ENCODE measurements at regions not wholly inside any gene's neighbourhood (a gene's known extent, or its start where the extent isn't known, plus 50 kb on each side); places are given as distances from the start of the nearest gene placed in this dataset.
A peak's percentile ranks its signal among the peaks of the same experiment; 100 is the strongest.

DNA sequence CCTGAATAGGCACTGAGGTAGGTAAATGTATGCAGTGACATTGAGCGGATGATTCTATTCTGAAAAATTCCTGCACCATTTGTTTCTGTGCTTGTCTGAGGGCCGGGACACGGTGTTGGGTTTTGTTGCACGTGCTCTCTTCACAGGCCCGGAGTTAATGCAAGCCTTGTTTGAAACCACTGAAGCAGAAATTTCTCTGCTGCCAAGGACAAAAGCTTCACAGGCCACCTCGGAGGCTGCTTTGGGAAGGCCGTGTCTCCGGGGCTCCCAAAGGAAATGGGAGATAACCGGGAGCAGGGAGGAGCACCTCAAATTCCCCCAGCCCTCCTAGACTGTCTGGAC, 179.4 kb downstream of the OPA1 start:
- TF ChIP-seq, protein P1, sequence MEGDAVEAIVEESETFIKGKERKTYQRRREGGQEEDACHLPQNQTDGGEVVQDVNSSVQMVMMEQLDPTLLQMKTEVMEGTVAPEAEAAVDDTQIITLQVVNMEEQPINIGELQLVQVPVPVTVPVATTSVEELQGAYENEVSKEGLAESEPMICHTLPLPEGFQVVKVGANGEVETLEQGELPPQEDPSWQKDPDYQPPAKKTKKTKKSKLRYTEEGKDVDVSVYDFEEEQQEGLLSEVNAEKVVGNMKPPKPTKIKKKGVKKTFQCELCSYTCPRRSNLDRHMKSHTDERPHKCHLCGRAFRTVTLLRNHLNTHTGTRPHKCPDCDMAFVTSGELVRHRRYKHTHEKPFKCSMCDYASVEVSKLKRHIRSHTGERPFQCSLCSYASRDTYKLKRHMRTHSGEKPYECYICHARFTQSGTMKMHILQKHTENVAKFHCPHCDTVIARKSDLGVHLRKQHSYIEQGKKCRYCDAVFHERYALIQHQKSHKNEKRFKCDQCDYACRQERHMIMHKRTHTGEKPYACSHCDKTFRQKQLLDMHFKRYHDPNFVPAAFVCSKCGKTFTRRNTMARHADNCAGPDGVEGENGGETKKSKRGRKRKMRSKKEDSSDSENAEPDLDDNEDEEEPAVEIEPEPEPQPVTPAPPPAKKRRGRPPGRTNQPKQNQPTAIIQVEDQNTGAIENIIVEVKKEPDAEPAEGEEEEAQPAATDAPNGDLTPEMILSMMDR (IDR thresholded peaks at IDR 0.05): no peak
- no peak overlapping the region for H3K4me3 Mint-ChIP-seq
- H3K36me3 Mint-ChIP-seq (ENCODE audit: low read depth): no peaks in the 10 kb centered on the region
- H3K4me1 Mint-ChIP-seq: peaks cover 79% of the 10 kb centered on the region
- H3K27me3 Mint-ChIP-seq (ENCODE audit: low read depth, poor library complexity): peaks cover 6% of the 10 kb centered on the region
- no peak for DNase-seq
- H3K9me3 Mint-ChIP-seq: peaks cover 19% of the 10 kb centered on the region
- peak overlapping the region; percentile 96 for H3K27ac Mint-ChIP-seq

DNA sequence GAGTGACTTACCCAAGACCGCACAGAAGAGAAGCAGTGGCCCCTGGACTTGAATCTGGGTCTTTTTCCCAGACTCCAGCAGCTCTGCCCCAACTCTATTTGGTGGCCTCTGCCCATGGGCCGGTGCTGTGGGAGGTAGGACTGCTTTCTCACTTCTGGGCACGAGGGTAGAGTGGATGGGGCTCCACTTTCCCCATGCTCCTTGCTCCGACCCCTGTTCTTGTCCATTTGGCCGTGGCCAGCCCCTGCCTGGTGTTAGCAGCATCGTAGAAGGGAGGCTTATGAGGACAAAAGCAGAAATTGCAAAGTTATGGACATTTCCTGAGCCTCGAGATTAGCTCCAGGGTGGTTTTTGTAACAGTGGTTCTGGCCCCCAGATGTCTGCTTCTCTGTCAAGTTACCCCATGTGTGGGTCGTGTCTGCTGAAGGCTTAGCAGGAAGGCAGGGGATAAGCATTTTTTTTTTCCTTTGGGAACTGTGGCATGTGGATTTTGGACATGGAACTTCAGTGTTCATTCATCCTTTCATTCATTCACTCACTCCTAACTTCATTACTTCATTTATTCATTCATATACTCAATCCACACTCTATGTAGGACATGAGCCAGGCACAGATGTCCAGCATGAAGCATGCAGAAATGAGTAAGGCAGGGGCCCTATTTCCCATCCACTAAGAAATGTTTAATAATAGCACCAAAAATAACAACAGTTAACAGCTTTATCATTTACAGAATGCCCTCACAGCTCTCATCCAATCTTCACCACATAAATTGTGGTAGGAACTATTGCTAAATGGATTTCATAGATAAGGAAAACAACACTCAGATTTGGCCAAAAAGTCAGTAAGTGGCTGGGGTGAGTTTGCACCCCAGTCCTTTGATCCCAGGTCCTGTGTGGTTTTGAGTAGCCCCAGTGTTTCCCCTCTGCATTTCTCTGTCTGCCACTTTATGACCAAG, 180.5 kb downstream of the OPA1 start:
- peaks cover 80% of the 10 kb centered on the region for H3K4me1 Mint-ChIP-seq
- no peaks in the 10 kb centered on the region for H3K36me3 Mint-ChIP-seq (ENCODE audit: low read depth)
- no peak overlapping the region for H3K4me3 Mint-ChIP-seq
- TF ChIP-seq, protein P1 (IDR thresholded peaks at IDR 0.05): no peak
- peaks cover 9% of the 10 kb centered on the region for H3K27me3 Mint-ChIP-seq (ENCODE audit: low read depth, poor library complexity)
- DNase-seq: no peak
- H3K27ac Mint-ChIP-seq: no peak overlapping the region
- H3K9me3 Mint-ChIP-seq: peaks cover 19% of the 10 kb centered on the region

DNA sequence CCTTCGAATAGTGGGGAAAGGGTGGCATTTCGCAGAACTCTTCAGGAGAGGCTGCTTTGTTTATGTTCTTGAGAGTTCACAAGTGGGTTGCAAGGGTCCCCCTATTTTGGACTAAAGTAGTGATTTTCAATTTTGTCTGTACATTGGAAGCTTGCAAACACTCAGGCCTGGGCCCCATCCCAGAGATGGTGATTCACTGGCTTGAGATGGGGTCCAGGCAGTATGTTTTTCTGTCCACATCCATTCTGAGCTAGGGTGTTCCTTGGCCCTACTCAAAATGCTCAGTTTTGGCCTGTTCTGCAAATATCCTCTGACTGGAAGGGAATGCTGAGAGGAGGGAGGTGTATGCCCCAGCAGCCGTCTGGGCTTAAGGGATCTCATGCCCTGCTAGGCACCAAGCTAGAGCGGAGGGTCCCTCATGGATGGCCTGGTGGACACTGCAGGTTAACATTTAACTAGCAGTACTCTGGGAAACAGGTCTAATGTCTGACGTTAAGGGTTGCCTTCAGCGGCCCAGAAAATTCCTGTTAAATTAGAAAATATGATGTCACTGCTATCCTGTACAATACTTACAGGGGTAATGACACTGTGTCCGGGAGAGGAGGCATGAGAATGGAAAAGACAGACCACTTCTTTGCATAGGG, 181.4 kb downstream of the OPA1 start:
- Mint-ChIP-seq H3K9me3 (peaks cover 19% of the 10 kb centered on the region), H3K4me3 (peak overlapping the region; percentile 40), H3K36me3 (ENCODE audit: low read depth) (no peaks in the 10 kb centered on the region), H3K4me1 (peaks cover 88% of the 10 kb centered on the region), H3K27me3 (ENCODE audit: low read depth, poor library complexity) (peaks cover 12% of the 10 kb centered on the region), H3K27ac (peak overlapping the region; percentile 50)
- TF ChIP-seq, protein P1 (IDR thresholded peaks at IDR 0.05): no peak
- no peak for DNase-seq

DNA sequence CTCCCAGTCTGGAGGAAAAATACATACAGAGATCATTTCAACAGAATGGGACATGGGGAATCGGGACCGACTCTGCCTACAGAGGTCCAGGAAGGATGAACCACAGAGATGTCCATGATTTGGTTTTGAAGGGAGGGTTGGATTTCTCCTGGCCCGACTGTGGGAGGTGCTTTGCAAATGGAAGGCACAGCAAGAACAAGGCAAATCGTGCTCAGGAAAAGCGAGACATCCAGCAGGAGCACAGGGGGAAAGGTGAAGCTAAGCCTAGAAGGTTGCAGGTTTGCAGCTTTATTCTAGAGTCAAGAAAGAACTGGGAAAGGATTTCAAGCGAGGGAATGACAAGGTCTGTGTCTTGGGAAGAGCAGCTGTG, 181.9 kb downstream of the OPA1 start:
- H3K36me3 Mint-ChIP-seq (ENCODE audit: low read depth): no peaks in the 10 kb centered on the region
- H3K9me3 Mint-ChIP-seq: peaks cover 19% of the 10 kb centered on the region
- peaks cover 12% of the 10 kb centered on the region for H3K27me3 Mint-ChIP-seq (ENCODE audit: low read depth, poor library complexity)
- H3K4me1 Mint-ChIP-seq: peaks cover 93% of the 10 kb centered on the region
- no peak for DNase-seq
- TF ChIP-seq, protein P1 (IDR thresholded peaks at IDR 0.05): no peak
- peak overlapping the region; percentile 40 for H3K4me3 Mint-ChIP-seq
- peak overlapping the region; percentile 50 for H3K27ac Mint-ChIP-seq

DNA sequence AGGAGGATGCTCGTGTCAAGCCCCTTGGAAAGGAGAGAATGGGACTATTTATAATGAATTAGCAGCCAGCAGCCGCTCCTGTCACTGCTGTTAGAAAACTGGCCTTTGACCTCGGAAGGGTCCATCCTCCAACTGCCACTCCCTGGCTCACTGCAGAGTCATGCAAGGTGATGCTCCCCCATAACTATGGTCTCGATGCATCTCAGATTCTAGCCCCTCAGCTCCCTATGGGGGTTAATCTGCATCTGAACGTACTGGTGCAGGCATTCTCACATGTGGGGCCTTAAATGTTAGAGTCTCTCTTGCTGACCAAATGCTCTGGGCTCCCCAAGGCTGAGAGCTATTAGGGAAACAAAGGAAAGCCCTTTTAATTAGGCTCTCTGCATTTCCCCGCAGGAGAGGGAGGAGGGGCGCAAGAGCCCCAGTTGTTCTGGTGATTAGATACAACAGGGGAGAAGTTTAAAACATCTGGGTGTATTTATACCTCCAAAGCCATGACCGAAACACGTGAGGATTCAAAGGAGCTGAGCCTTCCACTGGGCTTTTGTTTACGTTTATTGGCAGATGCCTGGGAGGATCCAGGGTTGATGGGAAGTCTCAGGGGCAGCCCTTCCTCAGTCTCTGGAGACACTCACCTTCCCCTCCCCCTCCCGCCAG, 182.5 kb downstream of the OPA1 start:
- Mint-ChIP-seq H3K36me3 (ENCODE audit: low read depth) (no peaks in the 10 kb centered on the region), H3K27me3 (ENCODE audit: low read depth, poor library complexity) (peaks cover 12% of the 10 kb centered on the region), H3K27ac (peak overlapping the region; percentile 43), H3K4me1 (peaks cover 96% of the 10 kb centered on the region), H3K9me3 (peaks cover 16% of the 10 kb centered on the region), H3K4me3 (peak overlapping the region; percentile 40)
- TF ChIP-seq, protein P1 (IDR thresholded peaks at IDR 0.05): no peak
- no peak for DNase-seq

All from nephron progenitor cell (in vitro differentiated cells).